ENCODE measurements at regions not wholly inside any gene's neighbourhood (a gene's known extent, or its start where the extent isn't known, plus 50 kb on each side); places are given as distances from the start of the nearest gene placed in this dataset.

GRCh38 chr3:151992326-151993041 lies 119.0 kb downstream of the SUCNR1 start:
- DNase-seq: no peak

GRCh38 chr3:151995091-151995490 lies 121.6 kb downstream of the SUCNR1 start:
- DNase-seq: no peak

- DNase-seq: no peak
Measured at GRCh38 chr3:151998744-151999143, 125.3 kb downstream of the SUCNR1 start.

- DNase-seq: no peak
Measured at GRCh38 chr3:151999936-152000335, 126.5 kb downstream of the SUCNR1 start.

GRCh38 chr3:152011812-152012735 lies 138.6 kb downstream of the SUCNR1 start:
- no peak for DNase-seq

- no peak for DNase-seq
Measured at GRCh38 chr3:152019508-152019907, 146.1 kb downstream of the SUCNR1 start.

- peak in 4 of 51 donors; percentile 3 to 57 (median 8) for DNase-seq
Measured at GRCh38 chr3:152021951-152022461, 148.6 kb downstream of the SUCNR1 start.

- DNase-seq: no peak
Measured at GRCh38 chr3:152026033-152026556, 152.7 kb downstream of the SUCNR1 start.

GRCh38 chr3:152030320-152030719 lies 156.9 kb downstream of the SUCNR1 start:
- no peak for DNase-seq

GRCh38 chr3:152031321-152031720 lies 157.9 kb downstream of the SUCNR1 start:
- DNase-seq: no peak

GRCh38 chr3:152037297-152037696 lies 163.9 kb downstream of the SUCNR1 start:
- no peak for DNase-seq

GRCh38 chr3:152037953-152038352 lies 164.5 kb downstream of the SUCNR1 start:
- DNase-seq: no peak

- no peak for DNase-seq
Measured at GRCh38 chr3:152038490-152038889, 165.0 kb downstream of the SUCNR1 start.

- DNase-seq: no peak
Measured at GRCh38 chr3:152039887-152040286, 166.4 kb downstream of the SUCNR1 start.

- no peak for DNase-seq
Measured at GRCh38 chr3:152040319-152040718, 166.9 kb downstream of the SUCNR1 start.

GRCh38 chr3:152043620-152044019 lies 170.2 kb downstream of the SUCNR1 start:
- no peak for DNase-seq

GRCh38 chr3:152046280-152046679 lies 172.8 kb downstream of the SUCNR1 start:
- DNase-seq: no peak

- DNase-seq: no peak
Measured at GRCh38 chr3:152047465-152047864, 174.0 kb downstream of the SUCNR1 start.

- no peak for DNase-seq
Measured at GRCh38 chr3:152048831-152049230, 175.4 kb downstream of the SUCNR1 start.

GRCh38 chr3:152050903-152051302 lies 177.5 kb downstream of the SUCNR1 start:
- no peak for DNase-seq

GRCh38 chr3:152051501-152052404 lies 178.3 kb downstream of the SUCNR1 start:
- DNase-seq: no peak
